IPS-NIHi7 (cell line): ENCODE measurements at regions not wholly inside any gene's neighbourhood (a gene's known extent, or its start where the extent isn't known, plus 50 kb on each side); places are given as distances from the start of the nearest gene placed in this dataset.
"Not testable (repeated sequence)": the region's sequence is repeated elsewhere in the genome, so short reads cannot be mapped to it uniquely, and the experiment has no call there.

Source experiments
- DNase-seq: peaks from one replicate; pipeline ENCODE4 v3.0.0; 2012; ENCODE audit warnings: mixed read lengths; ENCODE audit errors: extremely low spot score

- no peak for DNase-seq
Observed at GRCh38 chr2:56801770-56802169, 618.0 kb downstream of the CCDC85A start.

- DNase-seq, result no peak
Observed at GRCh38 chr2:56803596-56803995, 619.8 kb downstream of the CCDC85A start.

DNA sequence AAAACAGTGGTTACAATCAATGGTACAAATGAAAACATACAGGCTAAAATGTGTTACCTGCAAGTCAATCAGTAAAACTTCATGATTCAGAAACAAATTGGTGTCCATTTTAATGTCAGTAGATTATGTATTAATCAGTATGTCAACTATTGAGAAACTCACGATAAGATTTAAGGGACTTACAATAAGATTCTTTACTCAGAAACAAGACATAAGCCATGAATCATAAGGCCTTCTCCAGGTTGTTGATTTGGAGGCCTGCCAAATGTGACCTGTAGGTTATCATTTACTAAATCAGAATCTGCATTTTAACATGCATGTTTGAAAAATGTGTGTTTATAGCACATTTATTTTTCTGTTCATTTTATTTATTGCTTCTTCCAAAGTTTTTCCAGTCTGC, 623.1 kb downstream of the CCDC85A start:
- DNase-seq, result no peak

DNA sequence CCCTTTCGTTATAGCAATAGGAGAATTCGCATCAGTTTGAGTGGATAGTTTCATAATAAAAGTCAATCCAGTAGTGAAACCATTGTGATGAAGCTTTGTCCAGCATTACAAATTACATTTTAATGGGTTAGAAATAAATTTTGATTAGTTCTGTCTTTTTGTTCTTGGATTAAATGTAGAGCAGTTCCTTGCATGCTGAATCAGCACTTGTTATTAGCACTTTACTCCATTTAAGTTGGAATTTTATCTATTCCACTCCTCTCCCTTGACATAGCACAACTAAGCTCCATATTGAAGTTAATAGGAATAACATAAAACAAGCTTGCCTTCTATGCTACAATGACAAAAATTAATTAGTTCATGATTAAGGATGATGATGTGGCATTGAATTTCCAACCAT, 624.1 kb downstream of the CCDC85A start:
- DNase-seq, result no peak

DNA sequence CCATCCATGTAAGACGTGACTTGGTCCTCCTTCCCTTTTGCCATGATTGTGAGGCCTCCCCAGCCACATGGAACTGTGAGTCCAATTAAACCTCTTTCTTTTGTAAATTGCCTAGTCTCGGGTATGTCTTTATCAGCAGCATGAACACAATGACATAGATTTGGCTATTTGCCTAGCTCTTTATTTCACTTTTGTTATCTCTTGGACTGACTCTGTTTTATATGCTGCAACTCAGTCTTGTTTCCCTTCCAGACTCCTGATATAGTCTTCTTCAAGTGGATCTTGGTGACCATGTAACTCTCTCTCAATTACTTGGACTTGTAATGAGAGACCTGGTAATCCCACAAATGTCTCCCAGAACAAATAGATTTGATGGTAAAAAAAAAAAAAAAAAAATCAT, 627.6 kb downstream of the CCDC85A start:
- DNase-seq, result no peak

DNA sequence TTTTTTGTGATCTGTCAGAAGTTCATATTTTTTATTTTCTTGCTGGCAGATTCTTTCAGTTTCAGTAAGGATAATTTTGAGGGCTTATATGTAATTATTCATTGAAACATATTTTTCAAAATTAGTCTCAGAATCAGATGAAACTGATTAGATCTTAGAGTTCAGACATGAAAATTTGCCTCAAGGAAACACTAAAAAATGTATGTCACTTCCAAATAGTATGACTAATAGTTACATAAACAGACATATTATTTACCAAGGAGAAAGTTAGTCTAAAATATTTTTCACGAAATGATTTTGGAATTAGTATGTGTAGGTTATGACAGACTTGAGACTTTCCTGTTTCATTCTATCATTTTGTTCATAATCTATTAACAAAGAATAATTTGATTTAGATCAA, 628.6 kb downstream of the CCDC85A start:
- DNase-seq, result no peak

- no peak for DNase-seq
Observed at GRCh38 chr2:56813490-56813889, 629.7 kb downstream of the CCDC85A start.

GRCh38 chr2:56816666-56817065, 632.9 kb downstream of the CCDC85A start:
- no peak for DNase-seq

DNA sequence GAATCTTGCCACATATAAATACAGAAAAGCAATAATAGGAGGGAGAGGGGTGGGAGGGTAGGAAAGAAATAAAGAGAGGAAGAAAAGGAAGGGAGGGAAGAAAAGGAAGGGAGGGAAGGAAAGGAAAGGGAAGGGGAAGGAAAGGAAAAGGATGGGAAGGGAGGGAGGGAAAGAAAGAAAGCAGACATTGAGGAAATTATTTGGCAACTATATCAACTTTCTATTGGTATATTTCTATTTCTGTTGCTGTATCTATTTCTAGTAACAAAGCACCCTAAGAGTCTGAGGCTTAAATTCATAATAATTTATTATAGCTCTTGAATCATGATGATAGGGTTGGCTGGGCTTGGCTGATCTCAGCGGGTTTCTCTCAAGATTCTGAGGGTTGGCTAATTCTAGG, 648.0 kb downstream of the CCDC85A start:
- DNase-seq, result no peak

- no peak for DNase-seq
Observed at GRCh38 chr2:56834686-56835085, 650.9 kb downstream of the CCDC85A start.

- DNase-seq, result not testable (repeated sequence)
Observed at GRCh38 chr2:56840009-56840408, 656.2 kb downstream of the CCDC85A start.

- no peak for DNase-seq
Observed at GRCh38 chr2:56860991-56861390, 677.2 kb downstream of the CCDC85A start.

DNA sequence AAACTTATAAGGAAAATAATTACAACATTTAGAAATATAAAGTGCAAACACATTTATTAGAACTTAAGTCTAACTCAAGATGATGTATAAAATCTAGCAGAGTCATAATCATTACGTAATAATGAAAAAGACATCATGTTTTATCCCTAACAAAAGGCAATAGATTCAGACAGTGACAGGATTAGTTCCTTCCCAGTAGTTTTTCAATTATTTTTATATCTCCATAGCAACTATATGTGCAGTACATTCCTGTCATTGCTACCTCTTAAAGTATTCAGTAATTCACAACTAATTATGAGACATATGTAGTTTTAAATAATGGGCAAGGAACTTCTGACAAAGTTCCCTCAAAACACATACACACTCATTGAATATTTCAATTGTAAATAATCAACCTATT, 687.9 kb downstream of the CCDC85A start:
- no peak for DNase-seq

DNA sequence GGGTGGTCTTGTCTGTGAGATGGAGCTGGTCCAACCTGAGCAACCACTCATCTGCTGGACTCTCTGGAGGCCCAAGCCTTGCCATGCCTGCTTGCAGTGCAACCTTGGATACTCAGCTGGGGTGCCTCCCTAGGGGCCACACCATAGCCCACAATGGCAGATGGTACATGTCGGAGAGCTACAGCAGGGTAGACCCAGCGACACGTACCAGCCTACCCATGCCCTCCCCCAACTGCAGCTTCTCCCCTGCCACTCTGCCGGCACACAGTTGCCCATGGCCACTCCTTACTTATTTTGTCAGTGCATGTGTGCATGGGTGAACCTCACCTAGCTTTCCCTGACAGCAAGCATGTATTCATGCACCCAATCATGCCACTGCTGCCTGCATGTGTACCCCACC, 690.9 kb downstream of the CCDC85A start:
- DNase-seq, result no peak

GRCh38 chr2:56889738-56890137, 705.9 kb downstream of the CCDC85A start:
- no peak for DNase-seq

DNA sequence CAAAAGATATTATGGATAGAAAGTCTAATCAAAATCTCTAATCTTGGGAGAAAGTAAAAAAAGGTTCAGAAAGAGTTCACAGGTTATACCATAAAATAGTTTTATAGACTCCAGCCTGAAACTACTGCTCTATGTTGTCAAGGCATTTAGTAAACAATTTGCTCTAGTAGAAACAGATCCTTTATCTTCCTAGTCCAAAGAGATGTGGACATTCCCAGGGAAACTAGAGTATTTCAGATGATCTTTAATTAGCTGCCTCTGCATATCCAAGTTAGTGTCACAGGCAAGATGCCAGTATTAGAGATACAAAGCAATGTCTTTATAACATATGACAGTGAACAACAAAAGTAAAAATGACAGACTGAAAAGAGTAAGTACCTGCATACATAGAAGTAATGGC, 708.6 kb downstream of the CCDC85A start:
- DNase-seq, result no peak

DNA sequence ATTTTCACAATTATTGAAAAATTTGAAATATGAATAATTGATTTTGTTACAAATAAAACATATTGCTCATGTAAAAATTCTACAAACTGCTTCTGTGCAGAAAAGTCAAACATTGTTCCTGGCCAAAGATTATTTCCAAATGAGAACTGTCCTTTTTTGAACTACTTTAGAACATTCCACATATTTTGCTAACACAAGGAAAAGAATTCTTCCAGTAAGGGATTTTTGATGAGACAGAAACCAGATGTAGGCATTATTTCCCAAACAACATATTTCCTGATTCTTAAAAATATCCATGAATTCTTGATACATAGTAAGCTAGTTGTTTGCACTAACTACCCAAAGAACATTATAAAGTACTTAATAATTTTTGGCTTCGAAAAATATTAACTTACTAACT, 715.2 kb downstream of the CCDC85A start:
- DNase-seq, result no peak

DNA sequence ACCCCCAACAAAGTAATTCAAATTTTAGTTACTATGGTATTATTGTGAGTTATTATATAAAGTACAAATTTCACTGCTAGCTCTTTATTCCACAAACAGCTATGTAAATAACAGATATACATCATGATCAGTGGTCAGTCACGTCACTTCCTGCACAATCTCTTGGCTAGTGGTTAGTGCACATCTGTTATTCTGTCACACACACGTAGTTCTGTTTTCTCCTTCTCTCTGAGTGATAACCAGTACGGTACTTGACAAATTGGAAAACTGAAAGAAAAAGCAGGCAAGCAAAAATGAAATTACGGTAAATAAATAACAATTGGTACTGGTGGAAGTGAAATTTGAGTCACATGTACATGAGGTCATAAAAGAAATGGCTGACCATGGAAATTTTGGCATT, 728.7 kb downstream of the CCDC85A start:
- DNase-seq, result no peak

- DNase-seq, result no peak
Observed at GRCh38 chr2:56918790-56919189, 735.0 kb downstream of the CCDC85A start.

DNA sequence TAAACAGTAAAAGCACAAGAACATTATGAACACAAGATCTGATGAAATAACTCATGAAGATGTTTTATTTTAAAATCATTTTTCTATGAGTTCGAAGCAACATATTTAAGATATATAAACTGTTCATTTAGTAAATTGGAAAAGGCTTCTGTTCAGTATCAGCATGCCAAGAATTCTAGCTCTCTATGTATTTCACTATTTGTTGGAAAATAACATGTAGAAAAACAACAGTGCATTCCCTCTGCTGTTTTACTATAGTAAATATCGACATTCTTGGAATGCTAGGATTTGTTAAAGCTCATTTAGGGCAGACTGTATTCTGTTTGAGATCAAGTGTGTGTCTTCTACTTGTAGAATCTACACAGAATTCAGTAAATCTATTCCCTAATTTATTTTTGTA, 750.2 kb downstream of the CCDC85A start:
- no peak for DNase-seq

- no peak for DNase-seq
Observed at GRCh38 chr2:56934866-56935265, 751.1 kb downstream of the CCDC85A start.

DNA sequence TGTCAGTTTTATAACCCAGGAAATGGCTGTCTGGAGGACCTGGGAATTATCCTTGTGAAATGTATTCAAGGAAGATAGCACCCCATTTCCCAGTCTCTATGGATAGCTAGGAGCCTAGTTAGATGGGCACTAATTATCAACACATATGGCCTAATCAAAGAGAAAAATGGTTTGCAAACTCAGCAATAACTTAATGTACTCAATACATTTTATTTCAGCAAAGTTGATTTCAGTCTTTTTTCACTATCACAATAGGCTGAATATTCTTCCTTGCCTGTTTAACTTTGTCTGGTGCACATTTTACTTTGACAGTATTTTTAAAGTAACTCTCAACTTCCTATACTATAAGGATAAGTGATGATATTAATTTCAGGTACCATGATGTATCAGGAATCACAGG, 756.3 kb downstream of the CCDC85A start:
- no peak for DNase-seq

DNA sequence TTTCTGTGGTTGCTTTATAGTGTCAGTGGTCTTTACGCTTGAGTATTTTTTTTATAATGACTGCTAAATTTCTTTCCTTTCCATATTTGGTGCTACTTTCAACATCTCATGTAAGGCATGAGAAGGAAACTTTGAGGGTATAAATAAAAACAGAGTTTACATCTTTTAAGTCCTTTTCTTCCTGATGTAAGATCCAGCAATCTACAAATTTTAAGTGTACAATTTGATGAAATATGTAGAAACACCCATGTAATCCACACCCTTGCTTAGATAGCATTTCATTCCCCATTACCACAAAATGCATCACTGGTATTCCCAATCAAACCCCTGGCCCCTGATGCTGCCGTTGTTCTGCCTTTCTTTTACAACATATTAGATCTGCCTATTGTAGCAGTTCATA, 769.1 kb downstream of the CCDC85A start:
- no peak for DNase-seq

DNA sequence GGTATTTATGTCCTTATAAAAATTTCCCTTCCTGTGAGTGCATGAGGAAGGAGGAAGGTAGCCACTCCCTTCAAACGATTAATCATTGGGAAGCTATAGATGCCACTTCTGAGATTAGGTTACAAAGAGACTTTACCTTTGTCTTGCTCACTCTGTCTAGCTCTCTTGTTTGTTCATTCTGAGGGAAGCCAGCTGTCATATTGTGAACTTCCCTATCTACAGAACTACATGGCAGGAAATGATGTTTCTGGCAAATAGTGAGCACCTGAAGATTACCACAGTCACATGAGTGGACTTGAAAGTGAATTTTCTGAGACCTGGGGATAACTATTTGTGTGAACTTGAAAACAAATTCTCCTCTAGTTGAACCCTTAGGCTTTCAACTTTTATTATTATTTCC, 776.8 kb downstream of the CCDC85A start:
- DNase-seq, result no peak

DNA sequence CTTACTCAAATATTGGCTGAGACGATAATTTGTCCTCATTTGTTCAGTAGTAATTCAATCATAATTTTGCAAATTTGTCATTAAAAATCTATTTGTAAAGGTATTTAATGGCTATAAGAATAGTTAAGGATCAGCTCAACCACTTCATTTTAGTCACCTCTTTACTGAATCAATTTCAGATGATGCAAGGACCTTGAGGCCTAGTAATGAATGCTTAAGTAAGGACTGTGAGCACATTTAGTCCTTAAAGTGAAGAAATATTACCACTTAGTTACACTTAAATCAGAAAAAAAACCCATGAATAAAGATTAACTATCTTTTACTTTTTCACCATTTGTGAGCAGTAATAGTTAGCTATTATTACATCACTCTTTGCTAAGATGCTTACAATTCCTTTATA, 778.9 kb downstream of the CCDC85A start:
- DNase-seq, result no peak
